Left ventricle myocardium inferior (tissue), 1 donor: ENCODE measurements at regions not wholly inside any gene's neighbourhood (a gene's known extent, or its start where the extent isn't known, plus 50 kb on each side); places are given as distances from the start of the nearest gene placed in this dataset.

Experiments
- DNase-seq: peaks from one replicate; pipeline ENCODE4 v3.0.0-alpha.2; 2020
- H3K27ac ChIP-seq: fragments of 200-600 bp; replicated peaks from 2 replicates; pipeline ENCODE4 v1.8.0; 2021
- H3K27me3 ChIP-seq: fragments of 200-600 bp; 2 replicates; pipeline ENCODE4 v1.8.0; 2021; ENCODE audit warnings: low read depth
- H3K36me3 ChIP-seq: fragments of 200-600 bp; 2 replicates; pipeline ENCODE4 v1.8.0; 2021
- H3K4me1 ChIP-seq: fragments of 200-600 bp; 2 replicates; pipeline ENCODE4 v1.8.0; 2021
- H3K4me3 ChIP-seq: fragments of 200-600 bp; 2 replicates; pipeline ENCODE4 v1.8.0; 2021; ENCODE audit warnings: mild to moderate bottlenecking, moderate library complexity
- H3K9me3 ChIP-seq: fragments of 200-600 bp; replicated peaks from 2 replicates; pipeline ENCODE4 v1.8.0; 2021
- CTCF ChIP-seq: fragments of 200-600 bp; IDR thresholded peaks from 2 replicates; pipeline ENCODE4 v1.8.0; 2021; ENCODE audit warnings: antibody characterized with exemption, mild to moderate bottlenecking, borderline replicate concordance
- intact Hi-C: fragments of 100-400 bp; cut with micrococcal nuclease; formaldehyde crosslinking; loops from one replicate; pipeline ENCODE4 v1.11.0; 2022
- donor health status: DM: no; HTN: yes; CAD: no; lungs with severe emphysema.

GRCh38 chr7:16982640-16983350 is 101.0 kb upstream of the AGR3 start:
- Histone ChIP-seq H3K4me3 (no peak overlapping the region), H3K27ac (peak overlapping the region; percentile 16), H3K9me3 (no peaks in the 10 kb centered on the region), H3K27me3 (no peaks in the 10 kb centered on the region), H3K4me1 (peaks cover 16% of the 10 kb centered on the region), H3K36me3 (no peaks in the 10 kb centered on the region)
- peak; percentile 96 for TF ChIP-seq CTCF
- DNase-seq = no peak
- intact Hi-C loops = loop anchor here (10.0 kb wide), 3 partner anchors 322 to 662 kb away; no protein-coding TSS in a partner anchor

- intact Hi-C loops = loop anchor here (10.0 kb wide), 3 partner anchors 320 to 660 kb away; no protein-coding TSS in a partner anchor
These were observed 102.6 kb upstream of the AGR3 start for GRCh38 chr7:16984375-16984774.

GRCh38 chr7:16985621-16986020 is 103.8 kb upstream of the AGR3 start:
- TF ChIP-seq CTCF = no peak
- Histone ChIP-seq H3K36me3 (no peaks in the 10 kb centered on the region), H3K27ac (no peak overlapping the region), H3K4me3 (no peak overlapping the region), H3K4me1 (peaks cover 16% of the 10 kb centered on the region), H3K27me3 (no peaks in the 10 kb centered on the region), H3K9me3 (no peaks in the 10 kb centered on the region)
- intact Hi-C loops = loop anchor here (10.0 kb wide), 3 partner anchors 319 to 659 kb away; no protein-coding TSS in a partner anchor
- no peak for DNase-seq

More at GRCh38 chr7:16984375-16984774, 102.6 kb upstream of the AGR3 start:
- Histone ChIP-seq H3K36me3 (no peaks in the 10 kb centered on the region), H3K4me1 (peaks cover 5% of the 10 kb centered on the region), H3K4me3 (no peak overlapping the region), H3K9me3 (no peaks in the 10 kb centered on the region), H3K27me3 (no peaks in the 10 kb centered on the region), H3K27ac (no peak overlapping the region)
- no peak for DNase-seq
- TF ChIP-seq CTCF = no peak

GRCh38 chr7:16986755-16987154 is 105.0 kb upstream of the AGR3 start:
- TF ChIP-seq CTCF = no peak
- no peak overlapping the region for H3K27ac ChIP-seq
- no peaks in the 10 kb centered on the region for H3K27me3 ChIP-seq
- peaks cover 16% of the 10 kb centered on the region for H3K4me1 ChIP-seq
- no peaks in the 10 kb centered on the region for H3K36me3 ChIP-seq
- no peaks in the 10 kb centered on the region for H3K9me3 ChIP-seq
- no peak overlapping the region for H3K4me3 ChIP-seq
- intact Hi-C loops = loop anchor here (10.0 kb wide), 3 partner anchors 318 to 658 kb away; no protein-coding TSS in a partner anchor
- DNase-seq = no peak

GRCh38 chr7:16989811-16990413 is 108.1 kb upstream of the AGR3 start:
- H3K4me3 ChIP-seq = peak overlapping the region; percentile 35
- peak overlapping the region; percentile 56 for H3K27ac ChIP-seq
- no peaks in the 10 kb centered on the region for H3K27me3 ChIP-seq
- TF ChIP-seq CTCF = no peak
- H3K4me1 ChIP-seq = peaks cover 11% of the 10 kb centered on the region
- DNase-seq = peak; percentile 34
- intact Hi-C loops = loop anchor here (10.0 kb wide), 3 partner anchors 315 to 655 kb away; no protein-coding TSS in a partner anchor
- no peaks in the 10 kb centered on the region for H3K36me3 ChIP-seq
- H3K9me3 ChIP-seq = no peaks in the 10 kb centered on the region
